H9 (cell line): ENCODE measurements at regions not wholly inside any gene's neighbourhood (a gene's known extent, or its start where the extent isn't known, plus 50 kb on each side); places are given as distances from the start of the nearest gene placed in this dataset.

Source experiments
- DNase-seq: peaks from one replicate; pipeline ENCODE4 v3.0.0-alpha.2; 2017
- H2AFZ ChIP-seq: one replicate; pipeline ENCODE4 v1.6.1; 2013; ENCODE audit warnings: mild to moderate bottlenecking, low read length, control low read depth, moderate library complexity
- H2AK5ac ChIP-seq: 2 replicates; pipeline ENCODE4 v1.6.1; 2013; ENCODE audit warnings: low read length, control low read depth, mixed read lengths; ENCODE audit not compliant: insufficient read length
- H2BK120ac ChIP-seq: one replicate; pipeline ENCODE4 v1.6.1; 2013; ENCODE audit warnings: low read depth, mild to moderate bottlenecking, low read length, control low read depth, inconsistent platforms; ENCODE audit not compliant: poor library complexity, severe bottlenecking
- H2BK12ac ChIP-seq: 2 replicates; pipeline ENCODE4 v1.6.1; 2013; ENCODE audit warnings: low read length, control low read depth, mixed read lengths, low read depth; ENCODE audit not compliant: insufficient read length
- H2BK15ac ChIP-seq: 2 replicates; pipeline ENCODE4 v1.6.1; 2013; ENCODE audit warnings: low read depth, low read length, control low read depth
- H2BK20ac ChIP-seq: one replicate; pipeline ENCODE4 v1.6.1; 2013; ENCODE audit warnings: low read depth, mild to moderate bottlenecking, low read length, control low read depth, inconsistent platforms; ENCODE audit not compliant: poor library complexity, severe bottlenecking
- H2BK5ac ChIP-seq: 2 replicates; pipeline ENCODE4 v1.6.1; 2013; ENCODE audit warnings: low read length, control low read depth, mixed read lengths; ENCODE audit not compliant: insufficient read length
- H3K14ac ChIP-seq: 2 replicates; pipeline ENCODE4 v1.6.1; 2013; ENCODE audit warnings: low read length, control low read depth; ENCODE audit not compliant: insufficient read depth
- H3K18ac ChIP-seq: 2 replicates; pipeline ENCODE4 v1.6.1; 2013; ENCODE audit warnings: low read depth, mild to moderate bottlenecking, mixed read lengths, low read length, control low read depth; ENCODE audit not compliant: insufficient read length
- H3K23ac ChIP-seq: 2 replicates; pipeline ENCODE4 v1.6.1; 2013; ENCODE audit warnings: low read length, control low read depth, mixed read lengths, low read depth; ENCODE audit not compliant: insufficient read length
- H3K23me2 ChIP-seq: 2 replicates; pipeline ENCODE4 v1.6.1; 2013; ENCODE audit warnings: low read depth, mild to moderate bottlenecking, mixed read lengths, low read length, control low read depth; ENCODE audit not compliant: insufficient read length, poor library complexity, severe bottlenecking
- H3K27ac ChIP-seq: 2 replicates; pipeline ENCODE4 v1.5.1; 2013; ENCODE audit warnings: low read length, control low read depth, mixed read lengths, low read depth; ENCODE audit not compliant: insufficient read length
- H3K27me3 ChIP-seq: 2 replicates; pipeline ENCODE4 v1.6.1; 2013; ENCODE audit warnings: low read length, control low read depth, inconsistent platforms; ENCODE audit not compliant: insufficient read depth
- H3K4ac ChIP-seq: 2 replicates; pipeline ENCODE4 v1.6.1; 2013; ENCODE audit warnings: low read depth, mild to moderate bottlenecking, control low read depth, inconsistent platforms, low read length, moderate library complexity
- H3K4me1 ChIP-seq: 2 replicates; pipeline ENCODE4 v1.6.1; 2013; ENCODE audit warnings: low read length, control low read depth, inconsistent platforms; ENCODE audit not compliant: insufficient read depth
- H3K4me2 ChIP-seq: 2 replicates; pipeline ENCODE4 v1.6.1; 2013; ENCODE audit warnings: low read length, control low read depth, mixed read lengths; ENCODE audit not compliant: insufficient read length, insufficient read depth
- H3K56ac ChIP-seq: 2 replicates; pipeline ENCODE4 v1.6.1; 2013; ENCODE audit warnings: low read depth, mild to moderate bottlenecking, mixed read lengths, low read length, control low read depth; ENCODE audit not compliant: insufficient read length
- H3K79me1 ChIP-seq: 2 replicates; pipeline ENCODE4 v1.6.1; 2013; ENCODE audit warnings: low read depth, mild to moderate bottlenecking, moderate library complexity, low read length, control low read depth, inconsistent platforms; ENCODE audit not compliant: insufficient read depth, poor library complexity, severe bottlenecking
- H3K79me2 ChIP-seq: 2 replicates; pipeline ENCODE4 v1.6.1; 2013; ENCODE audit warnings: low read length, control low read depth, inconsistent platforms; ENCODE audit not compliant: insufficient read depth
- H3K9ac ChIP-seq: 2 replicates; pipeline ENCODE4 v1.6.1; 2013; ENCODE audit warnings: low read length, control low read depth, mixed read lengths; ENCODE audit not compliant: insufficient read length; ENCODE audit errors: extremely low read depth
- H3K9me3 ChIP-seq: one replicate; pipeline ENCODE4 v1.6.1; 2013; ENCODE audit warnings: low read depth, low read length, inconsistent platforms; ENCODE audit not compliant: control insufficient read depth
- H3T11ph ChIP-seq: one replicate; pipeline ENCODE4 v1.6.1; 2013; ENCODE audit warnings: mild to moderate bottlenecking, low read length, control low read depth, inconsistent platforms
- H4K20me1 ChIP-seq: one replicate; pipeline ENCODE4 v1.6.1; 2013; ENCODE audit not compliant: control insufficient read depth, insufficient read length, insufficient read depth
- H4K5ac ChIP-seq: 2 replicates; pipeline ENCODE4 v1.6.1; 2013; ENCODE audit warnings: low read depth, mild to moderate bottlenecking, mixed read lengths, low read length, control low read depth; ENCODE audit not compliant: insufficient read length
- H4K8ac ChIP-seq: replicated peaks from 2 replicates; pipeline ENCODE4 v1.6.1; 2013; ENCODE audit warnings: low read length, control low read depth, mixed read lengths, low read depth; ENCODE audit not compliant: insufficient read length
- H4K91ac ChIP-seq: 2 replicates; pipeline ENCODE4 v1.6.1; 2013; ENCODE audit warnings: low read depth, mild to moderate bottlenecking, moderate library complexity, mixed read lengths, low read length, control low read depth; ENCODE audit not compliant: insufficient read length
- H3K27ac Mint-ChIP-seq, 3 experiments: 2 replicates in 2 of 3; 3 replicates in 1 of 3; pipeline ENCODE4 v1.8.0; 2020 to 2021; ENCODE audit warnings: mixed read lengths in 3 of 3, mild to moderate bottlenecking in 1 of 3, moderate library complexity in 1 of 3
- H3K27me3 Mint-ChIP-seq: 2 replicates; pipeline ENCODE4 v1.8.0; 2021; ENCODE audit warnings: low read depth, mild to moderate bottlenecking, moderate library complexity, mixed read lengths
- H3K36me3 Mint-ChIP-seq, 3 experiments: 2 replicates in 2 of 3; 3 replicates in 1 of 3; pipeline ENCODE4 v1.8.0; 2020 to 2021; ENCODE audit warnings: low read depth in 3 of 3, mixed read lengths in 3 of 3; ENCODE audit not compliant: insufficient read depth in 1 of 3
- H3K4me1 Mint-ChIP-seq, 2 experiments: 2 replicates each; pipeline ENCODE4 v1.8.0; 2020; ENCODE audit warnings: mixed read lengths in 2 of 2
- H3K4me3 Mint-ChIP-seq, 2 experiments: 2 replicates in 1 of 2; 3 replicates in 1 of 2; pipeline ENCODE4 v1.8.0; 2020 to 2021; ENCODE audit warnings: mild to moderate bottlenecking in 2 of 2, mixed read lengths in 2 of 2, moderate library complexity in 1 of 2
- H3K9me3 Mint-ChIP-seq, 2 experiments: 2 replicates in 1 of 2; 3 replicates in 1 of 2; pipeline ENCODE4 v1.8.0; 2020; ENCODE audit warnings: mild to moderate bottlenecking in 2 of 2, mixed read lengths in 2 of 2, moderate library complexity in 1 of 2
- CTCF ChIP-seq: fragments of 200-600 bp; sonication (generic); conservative IDR thresholded peaks from 3 replicates; pipeline ENCODE4 v1.8.0; 2021; ENCODE audit warnings: antibody characterized with exemption, mild to moderate bottlenecking
- WGBS: extraction: QIAGEN DNeasy Blood & Tissue Kit; methylation state at CpG from one replicate; pipeline ENCODE4 v1.1.7; 2013; ENCODE audit warnings: missing lambda C conversion rate, low lambda C conversion rate, mixed read lengths; ENCODE audit not compliant: insufficient read length; ENCODE audit errors: extremely low coverage; 5-methylcytosine and 5-hydroxymethylcytosine counted together

GRCh38 chr12:105470601-105471000 is 140.1 kb downstream of the C12orf75 start:
- WGBS: no CpG with 5 or more reads among the region's 2 CpGs
- no peak overlapping the region for H3K27ac Mint-ChIP-seq
- Histone ChIP-seq H4K8ac (no peak overlapping the region), H2BK5ac (no peak overlapping the region), H3T11ph (no peak overlapping the region), H3K56ac (no peak overlapping the region), H2BK15ac (no peak overlapping the region), H3K23ac (no peak overlapping the region), H4K20me1 (no peaks in the 10 kb centered on the region), H3K4me2 (no peak overlapping the region), H3K27me3 (no peaks in the 10 kb centered on the region; the same call in 1 of the 2 replicates), H3K4me1 (peaks cover 3% of the 10 kb centered on the region; the same call in 1 of the 2 replicates), H2AFZ (no peak overlapping the region), H2BK20ac (no peak overlapping the region), H3K9ac (no peak overlapping the region), H3K27ac (no peak overlapping the region), H4K5ac (no peak overlapping the region), H3K18ac (no peak overlapping the region), H3K4ac (no peak overlapping the region), H3K79me2 (no peaks in the 10 kb centered on the region), H2BK12ac (no peak overlapping the region), H2AK5ac (no peak overlapping the region), H3K23me2 (no peaks in the 10 kb centered on the region), H2BK120ac (no peak overlapping the region), H3K9me3 (no peaks in the 10 kb centered on the region), H3K79me1 (no peaks in the 10 kb centered on the region), H3K14ac (no peak overlapping the region), H4K91ac (no peak overlapping the region)
- no peak for TF ChIP-seq CTCF
- no peak overlapping the region for H3K4me3 Mint-ChIP-seq
- H3K4me1 Mint-ChIP-seq: peaks cover 27% of the 10 kb centered on the region in 2 experiments
- no peaks in the 10 kb centered on the region for H3K36me3 Mint-ChIP-seq
- H3K9me3 Mint-ChIP-seq: no peaks in the 10 kb centered on the region
- no peaks in the 10 kb centered on the region for H3K27me3 Mint-ChIP-seq
- DNase-seq: peak; percentile 3
